IPS-NIHi7 (cell line): ENCODE measurements at regions not wholly inside any gene's neighbourhood (a gene's known extent, or its start where the extent isn't known, plus 50 kb on each side); places are given as distances from the start of the nearest gene placed in this dataset.

Experiments
- DNase-seq: peaks from one replicate; pipeline ENCODE4 v3.0.0; 2012; ENCODE audit warnings: mixed read lengths; ENCODE audit errors: extremely low spot score

DNA sequence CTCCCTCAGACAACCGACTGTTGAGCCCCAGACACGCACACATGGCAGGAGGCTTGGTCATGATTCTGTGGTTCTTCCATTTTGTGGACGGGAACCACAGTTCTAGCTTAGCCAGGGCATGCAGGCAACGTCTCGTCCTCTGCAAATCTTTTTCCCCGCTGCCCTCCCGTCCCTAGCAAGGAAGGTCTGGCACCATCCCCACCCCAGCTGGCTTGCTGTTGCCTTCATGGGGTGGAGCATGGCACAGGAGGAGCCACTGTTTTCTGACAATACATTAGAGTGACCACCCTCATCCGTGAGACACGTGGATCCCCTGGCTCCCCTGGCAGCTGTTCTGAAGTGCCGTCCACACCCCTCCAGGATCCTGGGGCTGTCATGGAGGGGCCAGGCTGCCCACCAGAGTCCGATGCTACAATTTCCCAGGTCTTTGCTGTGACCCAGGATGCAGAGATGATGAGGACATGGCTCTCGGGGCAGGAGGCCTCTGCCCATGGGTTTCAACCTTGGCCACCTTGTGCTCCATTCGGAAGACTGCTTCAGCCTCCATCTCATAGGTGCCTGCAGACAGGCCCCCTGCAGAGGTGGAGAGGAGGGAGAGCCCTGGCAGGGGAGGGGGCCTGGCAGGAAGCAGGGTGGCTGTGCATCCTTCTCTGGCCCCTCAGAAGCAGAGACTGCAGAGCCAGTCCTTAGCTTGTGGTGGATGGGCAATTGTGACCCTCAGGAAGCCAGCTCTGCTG, 233.6 kb downstream of the GLRX3 start:
- DNase-seq, result no peak

DNA sequence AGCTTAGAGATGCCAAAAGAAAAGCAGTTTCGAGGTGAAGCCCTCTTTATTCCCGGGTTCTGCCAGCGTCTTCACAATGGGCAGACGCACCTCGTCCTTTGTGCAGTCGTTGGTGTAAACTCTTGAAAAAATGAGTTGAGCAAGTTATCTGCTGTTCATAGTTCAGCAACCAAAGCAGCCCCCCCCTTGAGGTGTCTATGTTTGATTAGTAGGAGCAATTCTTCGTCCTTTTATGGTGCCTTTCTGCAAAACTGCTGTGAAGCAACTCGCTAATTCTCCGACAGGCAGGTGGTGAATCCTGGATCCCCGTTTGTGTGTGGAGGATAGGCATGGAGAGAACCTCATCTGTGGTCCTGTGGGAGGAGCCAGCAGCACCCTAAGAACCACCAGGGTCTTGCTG, 234.5 kb downstream of the GLRX3 start:
- no peak for DNase-seq

DNA sequence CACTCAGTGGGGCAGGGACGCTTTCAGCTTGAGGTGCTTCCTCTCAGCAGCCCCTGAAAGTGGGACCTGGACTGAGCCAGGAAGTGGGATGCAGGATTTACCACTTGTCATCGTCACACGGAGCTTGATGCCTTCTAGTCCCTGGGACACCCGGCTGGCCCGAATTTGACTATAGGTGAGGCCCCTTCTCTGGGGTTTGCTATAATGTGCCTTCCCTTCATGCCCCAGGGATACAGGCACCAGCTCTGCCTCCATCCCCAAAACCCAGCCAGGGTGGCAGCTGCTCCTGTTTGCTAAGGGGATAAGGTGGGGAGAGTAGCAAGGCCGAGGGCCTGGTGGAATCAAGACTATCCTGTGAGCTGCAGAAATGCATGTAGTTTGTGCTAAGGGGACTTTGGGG, 235.0 kb downstream of the GLRX3 start:
- no peak for DNase-seq

DNA sequence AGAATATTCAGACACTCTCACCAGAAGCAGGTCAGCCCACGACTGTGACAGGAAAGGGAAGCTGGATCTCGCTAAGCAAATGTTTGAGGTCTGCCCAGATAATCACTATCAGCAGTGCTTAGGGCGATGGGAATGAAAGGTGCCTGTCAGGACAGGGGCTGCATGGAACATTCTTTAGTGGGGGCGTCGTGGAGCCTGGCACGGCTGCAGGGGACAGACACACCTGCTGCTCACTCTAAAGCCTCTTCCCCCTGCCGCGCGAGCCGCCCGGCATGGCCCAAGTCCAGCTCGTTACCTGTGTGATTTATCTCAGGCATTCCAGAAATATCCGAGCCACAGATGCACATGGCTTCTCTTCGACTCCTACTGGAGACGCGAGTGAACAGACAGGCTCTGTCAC, 235.5 kb downstream of the GLRX3 start:
- no peak for DNase-seq

DNA sequence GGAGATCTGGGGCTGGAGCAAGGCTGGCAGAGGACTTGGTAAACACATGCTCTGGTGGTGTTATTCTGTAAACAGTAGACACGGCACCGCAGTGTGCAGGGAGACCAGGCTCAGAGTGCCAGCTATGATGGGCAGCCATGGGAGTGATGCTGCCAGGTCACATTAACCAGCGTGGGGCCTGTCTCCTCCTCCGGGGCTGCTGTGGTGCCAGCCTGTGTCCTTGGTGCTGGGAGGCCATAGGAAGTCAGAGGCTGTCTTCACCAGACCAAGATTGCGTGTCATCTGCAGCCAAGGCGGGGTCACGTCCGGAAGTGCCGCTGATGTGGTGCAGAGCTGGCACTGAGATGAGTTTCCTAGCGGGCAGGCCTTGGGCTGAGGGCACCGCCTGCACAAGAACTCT, 236.0 kb downstream of the GLRX3 start:
- DNase-seq, result no peak

DNA sequence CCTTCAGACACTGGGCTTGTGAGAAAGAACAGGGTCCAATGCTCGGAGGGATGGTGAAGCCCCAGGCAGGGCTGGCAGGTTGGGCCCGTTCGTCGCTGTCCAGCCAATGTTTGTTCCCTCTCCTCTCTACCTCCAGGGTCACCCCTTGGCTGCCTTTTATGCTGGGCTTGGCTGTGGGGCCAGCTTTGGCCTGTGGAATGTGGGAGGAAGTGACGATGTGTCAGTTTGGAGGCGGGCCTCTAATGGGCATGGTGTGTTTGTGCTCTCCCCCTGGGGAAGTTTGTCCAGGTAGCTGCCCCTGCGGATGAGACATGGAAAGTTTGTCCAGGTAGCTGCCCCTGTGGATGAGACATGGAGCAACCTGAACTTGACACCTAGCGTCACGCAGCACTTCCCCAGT, 236.7 kb downstream of the GLRX3 start:
- no peak for DNase-seq

DNA sequence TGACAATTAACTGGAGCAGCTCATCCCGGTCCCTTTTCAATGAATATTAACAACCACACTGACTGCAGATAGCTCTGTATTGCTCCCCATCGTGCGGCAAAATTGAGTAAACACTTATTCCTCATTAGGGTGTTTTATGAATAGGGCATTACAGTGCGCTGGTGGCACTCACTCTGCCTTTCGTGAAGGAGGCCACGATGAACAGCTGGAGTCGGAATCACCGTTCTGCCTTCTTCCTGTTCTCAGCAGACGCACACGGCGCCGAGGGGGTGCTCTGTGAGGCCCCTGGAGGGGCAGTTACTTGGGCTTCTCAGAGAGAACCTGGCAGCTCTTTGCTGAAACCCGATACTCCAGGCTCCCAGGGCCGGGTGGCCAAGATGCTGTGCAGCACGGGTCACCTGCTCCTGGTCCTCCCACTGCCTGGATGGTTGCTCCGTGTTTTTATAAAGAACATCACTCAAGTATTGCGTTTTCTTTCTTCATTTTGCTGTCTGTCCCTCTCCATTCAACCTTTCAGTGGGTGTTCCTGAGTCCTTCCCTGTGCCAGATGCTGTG, 241.9 kb downstream of the GLRX3 start:
- no peak for DNase-seq

DNA sequence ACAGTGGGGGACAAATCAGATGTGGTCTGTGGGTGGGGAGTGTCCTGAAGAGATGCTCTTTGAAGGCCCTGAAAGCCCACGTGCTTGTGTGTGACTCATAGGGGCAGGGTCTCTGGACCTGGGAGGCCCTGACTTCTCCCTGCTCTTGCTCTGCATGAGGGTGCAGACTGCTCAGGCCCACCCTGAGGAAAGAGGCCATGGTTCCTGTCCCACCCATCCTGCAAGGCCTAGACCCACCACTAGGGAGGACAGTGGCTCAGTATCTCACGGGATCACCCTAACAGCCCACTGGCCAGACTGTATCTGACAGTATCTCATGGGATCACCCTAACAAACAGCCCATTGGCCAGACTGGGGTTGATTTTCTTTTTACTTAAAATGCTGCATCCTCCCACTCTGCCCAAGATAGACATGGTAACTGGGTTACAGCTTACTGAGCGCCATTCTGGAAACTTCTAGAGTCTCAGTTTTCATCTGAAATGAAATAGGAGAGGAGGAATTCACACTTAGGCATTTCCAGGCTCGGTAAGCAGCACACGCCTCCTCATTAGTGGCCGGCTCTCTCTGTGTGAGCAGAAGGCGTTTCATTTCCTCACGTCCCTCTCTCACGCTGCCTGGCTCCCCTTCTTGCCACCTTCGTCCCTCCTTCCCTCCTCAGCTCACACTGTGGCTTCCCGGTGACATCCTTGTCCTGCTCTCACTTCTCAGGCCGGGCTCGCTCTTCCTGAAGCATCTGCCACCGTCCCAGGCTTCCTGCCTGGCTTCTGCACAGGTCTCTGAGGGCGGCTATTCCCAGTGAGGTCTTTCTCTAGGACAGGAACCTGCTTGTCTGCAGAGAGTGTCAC, 242.6 kb downstream of the GLRX3 start:
- peak; percentile 36 for DNase-seq

DNA sequence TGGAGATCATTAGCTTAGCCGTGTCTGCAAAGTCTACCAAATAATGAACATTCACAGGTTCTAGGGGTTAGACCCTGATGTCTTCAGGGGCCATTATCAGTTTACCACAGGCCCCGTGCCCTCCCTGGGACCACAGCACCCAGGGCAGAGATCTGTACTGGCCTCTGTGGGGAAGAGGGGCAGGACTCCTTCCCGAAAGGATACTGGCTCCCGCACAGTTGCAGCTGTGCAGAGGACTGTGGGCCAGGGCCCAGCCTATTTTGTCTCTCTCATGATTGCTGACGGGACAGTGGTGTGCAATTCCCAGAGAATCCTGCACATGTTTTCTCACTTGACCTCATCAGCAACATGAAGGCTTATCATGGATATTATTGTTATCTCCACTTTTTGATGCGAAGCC, 243.9 kb downstream of the GLRX3 start:
- no peak for DNase-seq

DNA sequence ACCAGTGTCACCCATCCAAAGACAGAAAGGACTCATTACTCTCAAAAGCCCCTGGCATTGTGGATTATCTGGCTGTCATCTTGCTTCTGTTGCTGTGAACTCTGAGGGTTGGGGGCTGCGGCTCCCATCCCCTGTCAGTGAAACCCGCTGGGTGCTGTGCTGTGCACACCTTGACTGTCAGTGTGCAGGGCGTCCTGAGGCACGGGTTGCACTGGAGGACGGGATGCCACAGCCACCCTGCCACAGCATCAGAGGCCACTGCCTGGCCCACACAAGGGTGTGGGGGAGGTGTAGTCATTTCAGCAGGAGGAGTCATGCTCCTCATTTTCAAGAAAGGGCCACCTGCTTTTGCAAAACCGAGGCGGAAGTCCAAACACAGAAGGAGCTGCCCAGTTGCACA, 245.8 kb downstream of the GLRX3 start:
- no peak for DNase-seq

DNA sequence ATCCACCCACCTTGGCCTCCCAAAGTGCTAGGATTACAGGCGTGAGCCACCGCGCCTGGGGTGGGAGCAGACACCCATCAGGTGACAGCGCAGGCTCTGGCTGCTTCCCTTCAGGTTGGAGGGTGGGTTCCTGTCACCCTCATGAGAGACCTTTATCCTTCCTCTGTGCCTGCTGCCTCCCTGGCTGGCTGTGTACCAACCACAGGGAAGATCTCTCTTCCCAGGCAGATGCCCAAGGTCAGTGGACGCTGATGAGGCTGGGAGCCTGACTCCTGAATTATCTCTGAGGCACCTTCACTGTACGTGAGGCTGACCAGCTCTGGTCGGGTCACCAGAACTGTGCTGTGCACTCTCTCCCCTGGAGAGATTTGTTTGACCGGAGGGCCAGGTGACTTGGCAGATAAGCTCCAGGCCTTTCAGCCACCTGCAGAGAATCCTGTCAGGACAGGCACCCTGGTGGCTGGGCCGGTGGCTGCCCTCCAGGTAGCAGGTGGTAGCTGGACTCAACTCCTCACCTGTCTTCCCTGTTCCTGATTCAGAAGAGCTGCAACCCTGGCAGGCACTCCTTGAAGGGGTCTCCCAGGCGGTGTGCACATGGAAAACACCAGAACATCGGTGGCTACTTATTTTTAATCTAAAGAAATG, 251.9 kb downstream of the GLRX3 start:
- DNase-seq, result no peak

DNA sequence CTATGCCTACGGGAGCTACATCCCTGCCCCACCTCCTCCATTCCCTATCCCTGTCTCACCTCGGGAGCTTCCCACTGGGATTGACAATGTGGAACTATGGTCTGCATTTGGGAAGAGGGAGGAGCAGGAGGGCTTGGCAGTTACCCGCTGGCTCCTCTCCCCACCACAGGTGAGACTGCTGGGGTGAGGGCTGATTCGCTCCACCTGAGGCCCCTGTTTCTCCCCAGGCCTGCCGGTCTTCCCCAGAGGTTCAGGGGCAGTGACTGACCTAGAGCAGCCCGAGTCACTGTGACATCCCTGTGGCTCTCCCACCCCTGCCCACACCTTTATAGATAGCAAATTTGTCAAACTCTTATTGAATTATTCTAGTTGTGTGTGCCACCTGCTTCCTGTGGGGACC, 252.6 kb downstream of the GLRX3 start:
- no peak for DNase-seq

DNA sequence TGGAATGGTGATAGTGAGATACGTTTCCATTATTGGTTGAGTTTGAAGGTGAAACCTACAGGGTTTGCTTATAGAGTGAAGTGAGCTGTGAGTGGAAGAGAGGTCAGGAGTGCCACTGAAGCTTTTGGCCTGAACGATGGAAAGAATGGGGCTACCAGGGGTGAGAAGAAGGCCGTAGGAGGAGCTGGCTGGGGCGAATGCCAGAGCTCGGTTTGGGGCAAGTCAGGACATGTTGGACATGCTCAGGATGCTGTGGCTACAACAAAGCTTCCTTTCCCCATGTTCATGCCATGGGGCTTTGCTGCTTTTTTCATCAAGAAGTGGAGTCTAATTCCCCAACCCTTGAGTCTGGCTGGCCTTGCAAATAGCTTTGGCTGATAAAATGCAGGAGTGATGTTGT, 253.7 kb downstream of the GLRX3 start:
- DNase-seq, result no peak

DNA sequence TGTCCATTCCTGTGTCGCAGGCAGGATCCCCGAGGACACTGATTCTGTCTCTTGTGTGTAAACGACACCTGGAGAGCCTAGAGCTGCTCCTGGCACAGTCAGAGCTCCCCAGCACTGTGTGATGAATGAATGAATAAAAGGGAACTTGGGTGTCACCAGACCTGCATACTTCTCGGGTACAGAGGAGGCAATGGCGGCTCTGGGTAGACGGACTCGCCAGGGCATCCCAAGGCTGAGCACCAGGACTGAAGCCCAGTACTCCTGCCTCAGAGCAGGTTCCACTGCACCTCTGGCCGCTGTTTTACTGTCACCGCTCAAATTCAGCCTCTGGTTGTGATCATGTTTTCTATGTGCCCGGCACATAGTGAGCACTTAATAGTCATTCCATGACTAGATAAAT, 255.8 kb downstream of the GLRX3 start:
- DNase-seq, result no peak

DNA sequence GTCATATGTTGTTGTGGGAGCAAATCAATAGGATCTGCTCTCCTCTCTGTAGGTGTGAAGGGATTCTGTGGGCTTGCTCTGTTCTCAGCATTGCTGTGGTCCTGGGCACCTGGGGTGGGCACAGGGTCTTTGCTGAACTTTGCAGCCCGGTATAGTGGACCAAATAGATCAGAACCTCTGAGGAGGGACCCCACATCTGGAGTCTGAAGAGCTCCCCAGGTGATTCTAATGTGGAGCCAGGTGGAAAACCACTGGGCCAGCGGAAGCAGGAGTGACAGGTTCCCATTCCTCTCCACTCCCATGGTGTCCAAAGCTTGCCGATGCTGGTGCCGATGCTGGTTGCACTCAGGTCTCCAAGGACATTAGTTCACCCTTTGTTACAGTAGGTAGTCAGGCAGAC, 257.2 kb downstream of the GLRX3 start:
- DNase-seq, result no peak

DNA sequence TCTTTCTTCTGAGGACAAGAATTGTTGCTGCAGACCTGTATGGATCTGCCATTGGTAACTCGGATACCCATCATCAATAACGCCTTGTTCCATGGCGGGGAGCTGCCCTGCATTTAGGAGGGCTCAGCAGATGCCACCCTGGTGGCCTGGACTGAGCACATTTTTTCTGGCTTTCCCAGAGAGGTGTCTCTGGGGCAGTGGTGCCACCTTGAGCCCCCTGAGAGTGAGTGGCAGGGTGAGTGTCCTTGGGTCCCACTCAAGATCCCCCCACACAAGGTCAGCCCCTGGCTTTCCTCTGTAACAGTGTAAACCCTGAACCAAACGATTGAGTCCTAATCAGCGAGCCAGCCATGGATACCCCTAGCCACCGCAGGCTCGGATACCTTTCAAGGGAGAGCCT, 258.6 kb downstream of the GLRX3 start:
- no peak for DNase-seq

DNA sequence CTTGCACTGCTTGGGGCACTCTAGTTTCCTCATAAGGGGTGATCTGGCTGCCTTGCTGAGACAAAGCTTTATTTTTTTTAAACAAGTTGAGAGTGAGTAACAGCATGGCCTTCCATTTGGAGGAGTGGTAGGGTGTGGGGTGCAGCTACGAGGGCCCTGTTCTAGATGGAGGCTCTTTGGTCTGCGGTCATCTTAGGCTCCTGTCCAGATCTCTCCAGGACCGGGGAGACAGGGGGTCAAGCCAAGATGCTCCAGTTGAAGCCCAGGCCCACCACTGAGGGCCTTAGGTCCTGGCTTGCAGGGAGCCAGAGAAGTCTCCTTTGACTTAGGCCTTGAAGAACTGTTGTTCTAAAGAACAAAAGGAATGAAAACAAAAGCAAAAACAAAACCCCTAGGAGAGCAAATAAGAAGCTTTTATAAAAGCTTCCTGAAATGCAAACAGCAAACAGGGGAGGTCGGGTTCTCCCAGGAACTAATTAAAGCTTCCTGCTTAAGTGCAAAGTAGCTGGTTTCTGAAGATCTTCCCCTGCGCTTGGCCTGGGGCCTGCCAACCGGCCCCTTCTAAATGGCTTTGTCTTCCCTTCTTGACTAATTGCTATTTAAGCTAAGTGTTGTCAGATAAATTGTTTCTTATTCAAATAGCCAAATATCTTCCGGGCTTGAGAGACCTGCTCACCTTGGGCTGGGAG, 259.2 kb downstream of the GLRX3 start:
- DNase-seq, result no peak

DNA sequence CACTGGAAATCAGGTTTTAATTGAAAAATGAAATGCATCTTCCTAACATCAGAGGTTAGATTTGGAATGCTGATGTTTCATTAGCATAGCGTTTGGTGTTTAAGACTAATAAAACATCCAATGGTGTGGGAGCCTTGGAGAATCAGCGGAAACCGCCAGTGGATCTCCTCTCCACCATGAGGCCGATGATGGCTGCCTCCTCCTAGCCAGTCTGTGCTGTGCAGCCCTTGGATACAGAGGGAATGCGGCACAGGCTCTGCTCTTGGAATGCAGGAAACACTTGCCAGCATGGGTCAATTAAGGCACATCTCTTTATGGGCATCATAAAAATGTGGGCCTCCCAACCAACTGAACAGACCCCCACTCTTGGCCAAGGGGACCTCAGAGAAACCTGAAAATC, 259.9 kb downstream of the GLRX3 start:
- DNase-seq, result no peak

DNA sequence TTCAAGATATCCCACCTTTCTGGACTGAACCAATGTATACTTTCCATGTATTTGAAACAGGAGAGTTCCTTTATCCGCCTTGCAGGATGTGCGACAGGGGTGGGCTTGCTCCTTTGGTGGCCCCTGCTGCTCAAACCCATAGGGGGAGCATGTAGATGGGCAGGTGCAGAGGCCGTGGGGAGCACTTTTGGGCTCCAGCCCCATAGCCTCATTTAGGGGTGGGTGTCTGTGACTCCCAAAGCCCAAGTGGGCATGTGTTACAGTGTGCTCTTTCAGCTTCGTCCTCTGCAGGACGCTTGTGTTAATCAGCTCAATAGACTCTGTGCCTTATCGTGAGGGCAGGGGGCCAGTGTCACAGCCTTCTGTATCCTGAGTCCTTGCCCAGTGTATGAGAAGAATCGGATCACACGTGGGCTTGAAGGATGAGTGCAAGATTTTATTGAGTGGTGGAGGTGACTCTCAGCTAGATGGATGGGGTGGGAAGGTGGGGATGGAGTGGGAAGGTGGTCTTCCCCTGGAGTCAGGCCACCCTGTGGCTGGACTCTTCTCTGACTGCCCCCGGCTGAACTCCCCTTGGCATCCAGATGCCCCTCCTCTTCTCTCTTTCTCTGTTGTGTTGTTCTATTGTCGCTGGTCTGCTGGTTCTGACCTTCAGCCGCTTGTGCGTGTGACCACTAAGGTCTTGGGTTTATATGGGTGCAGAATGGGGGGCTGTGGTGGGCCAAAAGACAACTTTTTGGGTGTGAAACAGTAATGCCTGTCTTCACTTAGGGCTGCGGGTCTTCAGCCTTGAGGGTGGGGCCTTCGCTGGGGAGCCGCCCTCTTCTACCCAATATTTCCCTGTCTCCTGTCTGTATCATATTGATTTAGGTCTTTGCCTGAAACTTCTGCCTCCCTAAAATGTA, 262.2 kb downstream of the GLRX3 start:
- DNase-seq, result no peak

DNA sequence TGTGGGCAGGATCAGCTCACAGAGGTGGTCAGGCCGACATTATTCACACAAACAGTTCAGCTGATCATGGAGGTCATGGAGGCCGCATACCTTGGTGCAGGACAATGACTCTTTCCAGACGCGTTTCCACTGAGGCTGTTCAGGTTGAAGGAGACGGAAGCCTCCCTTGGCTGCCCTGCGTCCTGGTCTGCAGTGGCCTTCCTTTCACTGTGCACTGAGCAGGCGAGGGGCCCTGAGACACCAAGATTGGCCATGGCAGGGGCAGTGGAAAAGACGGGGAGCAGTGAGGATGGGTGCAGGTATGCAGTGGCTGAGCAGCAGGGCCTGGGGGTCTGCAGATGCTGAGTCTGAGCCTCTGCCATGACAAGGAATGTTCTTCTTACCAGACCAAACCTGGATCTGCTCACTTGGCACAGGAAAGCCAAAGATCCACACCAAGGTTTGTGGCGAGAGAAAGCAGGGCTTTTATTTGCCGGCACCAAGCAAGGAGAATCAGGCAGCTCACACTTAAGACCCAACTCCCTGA, 263.3 kb downstream of the GLRX3 start:
- DNase-seq, result no peak

DNA sequence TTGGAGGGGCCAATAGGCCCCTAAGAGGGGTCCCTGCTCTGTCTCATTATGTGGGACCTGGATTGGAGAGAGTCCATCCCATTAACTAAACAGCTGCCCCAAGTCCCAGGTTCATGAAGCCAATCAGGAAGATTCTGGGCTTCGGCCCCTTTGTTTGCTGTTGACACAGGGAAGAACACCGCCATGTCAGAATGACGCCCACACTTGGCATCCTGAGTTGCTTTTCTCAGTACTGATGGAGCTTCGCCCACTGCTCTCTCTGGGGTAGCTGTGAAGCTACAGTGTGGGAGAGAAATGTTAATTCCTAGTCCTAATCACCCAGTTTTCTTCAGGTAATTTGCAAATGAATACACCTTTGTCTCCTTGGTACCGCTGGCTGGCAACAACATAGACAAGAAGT, 264.7 kb downstream of the GLRX3 start:
- DNase-seq, result peak; percentile 24
